Activated gamma-delta T cell (primary cell): ENCODE measurements at regions not wholly inside any gene's neighbourhood (a gene's known extent, or its start where the extent isn't known, plus 50 kb on each side); places are given as distances from the start of the nearest gene placed in this dataset.
"Not testable (repeated sequence)": the region's sequence is repeated elsewhere in the genome, so short reads cannot be mapped to it uniquely, and the experiment has no call there.

Experiments
- DNase-seq: peaks from one replicate; lab custom pipeline; 2025; lab: John Stamatoyannopoulos, UW

DNA sequence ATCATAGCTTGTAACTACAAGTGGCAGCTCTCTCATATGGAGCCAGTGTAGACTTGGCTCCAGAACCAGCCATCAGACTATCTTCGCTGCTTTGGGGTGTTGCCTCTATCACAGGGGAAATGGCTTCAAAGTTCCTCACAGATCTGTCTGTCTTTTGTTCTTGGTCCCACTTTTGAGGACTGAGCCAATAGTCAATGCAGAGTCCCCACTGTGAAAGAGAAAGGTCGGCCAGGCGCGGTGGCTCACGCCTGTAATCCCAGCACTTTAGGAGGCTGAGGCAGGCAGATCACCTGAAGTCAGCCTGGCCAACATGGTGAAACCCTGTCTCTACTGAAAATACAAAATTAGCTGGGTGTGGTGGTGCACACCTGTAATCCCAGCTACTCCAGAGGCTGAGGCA lies 86.9 kb upstream of the FZD7 start:
- not testable (repeated sequence) for DNase-seq

DNA sequence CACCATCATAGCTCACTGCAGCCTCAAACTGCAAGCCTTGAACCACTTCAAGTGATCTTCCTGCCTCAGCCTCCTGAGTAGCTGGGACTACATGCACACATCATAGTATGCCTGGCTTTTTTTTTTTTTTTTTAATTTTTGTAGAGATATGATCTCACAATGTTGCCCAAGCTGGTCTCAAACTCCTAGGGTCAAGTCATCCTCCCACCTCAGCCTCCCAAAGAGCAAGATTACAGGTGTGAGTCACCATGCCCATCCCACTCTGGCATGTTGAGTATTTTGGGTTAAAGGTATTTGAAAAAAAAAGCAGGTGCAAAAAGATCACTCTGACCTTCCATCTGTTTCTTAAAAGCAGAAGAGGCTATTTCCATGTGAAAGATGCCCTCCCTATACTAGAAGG lies 86.4 kb upstream of the FZD7 start:
- DNase-seq: no peak

DNA sequence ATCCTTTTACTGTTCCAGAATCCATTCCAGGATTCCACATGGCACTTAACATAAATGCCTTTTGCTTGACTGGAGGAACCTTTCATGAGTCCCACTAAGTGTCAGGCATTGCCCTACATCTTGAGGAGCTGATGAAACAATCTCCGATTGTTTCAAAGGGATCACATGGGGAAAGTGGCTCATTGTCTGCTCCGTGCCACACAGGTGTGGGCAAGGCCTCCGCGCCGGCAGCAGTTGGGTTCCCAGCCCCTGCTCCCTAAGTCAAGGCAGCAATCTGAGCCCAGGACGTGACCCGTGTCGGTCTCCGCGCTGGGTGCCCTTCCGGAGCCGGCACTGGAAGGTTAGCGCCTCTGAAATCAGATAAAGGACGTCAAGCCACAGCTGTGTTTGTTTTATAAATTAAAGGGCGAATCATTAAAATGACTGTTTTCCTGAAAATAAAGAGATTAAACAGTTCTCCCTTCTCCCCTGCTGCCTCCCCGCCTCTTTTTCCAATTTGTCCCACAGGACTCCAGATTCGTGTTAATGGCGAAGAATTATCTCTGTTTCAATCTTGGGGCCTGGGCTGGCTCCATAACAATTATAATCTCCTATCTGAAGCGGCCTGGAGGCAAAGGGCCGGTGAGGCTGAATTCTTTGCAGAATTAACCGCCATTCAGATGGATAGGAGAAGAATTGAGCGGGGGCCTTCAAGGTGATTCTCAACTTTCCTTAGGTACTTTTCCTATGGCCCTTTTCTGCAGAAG lies 84.3 kb upstream of the FZD7 start:
- peak; percentile 13 for DNase-seq

DNA sequence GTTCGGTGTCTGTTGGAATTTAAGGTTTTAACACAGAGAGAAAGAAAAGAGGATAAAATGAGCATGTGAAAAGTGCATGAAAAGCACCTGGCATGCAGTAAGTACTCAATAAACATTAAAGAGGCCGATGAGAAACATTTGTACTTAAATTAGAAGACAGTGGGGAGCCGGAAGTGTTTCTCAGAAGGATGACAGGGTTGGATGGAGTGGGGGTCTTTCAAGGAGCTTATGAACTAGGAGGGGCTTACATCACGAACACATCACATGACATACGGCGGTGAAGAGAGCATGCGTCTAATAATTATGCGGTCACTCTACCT lies 83.8 kb upstream of the FZD7 start:
- DNase-seq: no peak

DNA sequence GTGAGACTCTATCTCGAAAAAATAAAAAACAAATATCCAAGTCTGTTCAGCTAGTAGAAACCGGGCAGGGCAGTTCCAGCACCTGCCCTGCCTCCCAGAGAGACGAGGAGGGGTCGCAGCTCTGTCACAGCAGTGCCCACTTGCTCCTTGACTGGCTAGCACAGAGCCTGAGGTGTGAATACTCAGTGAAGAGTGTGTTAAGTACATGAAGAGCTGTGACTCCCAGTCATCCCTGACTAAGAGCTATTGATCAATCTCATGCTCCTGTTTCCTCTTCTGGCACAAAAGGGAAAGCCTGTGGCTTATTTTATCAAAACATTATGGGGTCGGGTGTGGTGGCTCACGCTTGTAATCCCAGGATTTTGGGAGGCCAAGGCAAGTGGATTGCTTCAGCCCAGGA lies 83.0 kb upstream of the FZD7 start:
- no peak for DNase-seq

DNA sequence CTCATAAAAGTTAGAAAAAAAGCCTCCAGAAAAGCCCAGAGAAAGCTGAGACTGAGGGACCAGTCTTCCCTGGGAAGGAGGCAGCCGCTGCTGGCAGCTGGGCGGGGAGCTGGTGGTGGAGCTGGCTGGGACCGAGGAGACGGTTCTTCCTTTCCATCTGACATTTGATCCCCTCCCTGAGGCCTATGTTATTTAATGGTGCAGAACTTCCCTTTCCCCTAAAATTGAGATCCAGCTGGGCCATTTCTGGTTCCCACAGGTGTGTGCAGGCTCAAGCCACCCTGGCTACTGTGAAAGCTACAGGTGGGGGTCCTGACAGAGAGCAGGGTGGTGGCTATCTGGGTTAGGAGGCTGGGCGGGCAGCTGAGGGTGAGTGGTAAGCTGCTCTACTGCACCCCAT lies 81.5 kb upstream of the FZD7 start:
- DNase-seq: no peak

DNA sequence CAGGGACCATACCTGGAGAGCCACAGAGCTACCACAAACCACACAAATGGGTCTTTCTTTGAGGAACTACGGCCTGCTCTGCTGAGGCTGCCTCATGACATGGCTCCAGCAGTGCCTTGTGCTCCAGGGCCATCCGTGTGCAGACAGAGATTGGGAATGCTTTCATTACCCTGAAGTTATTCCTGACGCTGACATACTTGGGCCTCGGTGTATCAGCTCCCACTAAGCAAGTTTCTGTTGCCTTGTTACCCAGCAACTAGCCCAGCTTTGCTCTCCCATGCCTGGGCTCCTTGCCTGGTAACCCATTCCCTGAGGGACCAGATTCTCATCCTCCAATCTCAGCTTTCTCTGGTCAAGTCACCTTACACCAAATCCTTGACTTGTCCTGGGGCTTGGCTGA lies 80.3 kb upstream of the FZD7 start:
- DNase-seq: no peak

- no peak for DNase-seq
Observed at GRCh38 chr2:201953880-201954279, 79.8 kb upstream of the FZD7 start.

DNA sequence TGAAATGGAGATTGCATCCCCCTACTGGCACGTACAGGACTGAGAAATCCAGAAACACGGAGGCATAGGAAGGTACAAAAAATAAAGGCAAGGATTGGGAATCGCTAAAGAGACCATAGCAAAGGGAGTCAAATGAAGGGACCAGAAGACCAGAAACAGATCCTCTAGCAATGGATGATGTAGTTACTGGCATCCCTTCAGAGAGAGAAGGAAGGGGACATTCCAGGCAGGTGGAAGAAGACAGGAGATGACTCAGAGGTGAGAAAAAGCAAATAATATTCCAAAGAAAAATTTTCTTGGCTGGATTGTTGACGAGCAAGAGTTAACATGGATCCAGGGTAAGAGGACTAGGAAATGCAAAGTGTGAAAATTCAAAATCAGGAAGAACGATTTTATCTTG lies 78.4 kb upstream of the FZD7 start:
- no peak for DNase-seq

DNA sequence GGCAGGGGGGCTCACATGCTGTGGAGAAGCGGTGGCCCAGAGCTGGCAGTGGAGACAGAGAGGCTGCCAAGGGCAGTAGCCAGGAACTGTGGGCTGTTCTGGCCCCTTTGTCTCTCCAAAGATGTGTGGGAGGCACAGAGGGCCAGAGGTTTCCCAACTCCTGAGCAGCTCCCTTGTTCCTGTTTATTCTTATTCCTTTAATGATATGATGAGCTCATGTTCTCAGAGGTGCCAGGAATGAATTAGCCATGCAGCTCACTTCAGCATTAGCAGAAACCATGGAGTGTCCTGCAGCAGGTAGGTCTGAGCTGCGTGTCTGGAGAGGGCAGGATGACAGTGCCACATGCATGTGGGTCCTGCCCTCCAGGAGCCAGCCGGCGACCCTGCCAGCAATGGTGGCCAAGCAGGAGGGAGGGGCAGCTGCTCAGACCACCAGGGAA lies 77.9 kb upstream of the FZD7 start:
- DNase-seq: no peak

DNA sequence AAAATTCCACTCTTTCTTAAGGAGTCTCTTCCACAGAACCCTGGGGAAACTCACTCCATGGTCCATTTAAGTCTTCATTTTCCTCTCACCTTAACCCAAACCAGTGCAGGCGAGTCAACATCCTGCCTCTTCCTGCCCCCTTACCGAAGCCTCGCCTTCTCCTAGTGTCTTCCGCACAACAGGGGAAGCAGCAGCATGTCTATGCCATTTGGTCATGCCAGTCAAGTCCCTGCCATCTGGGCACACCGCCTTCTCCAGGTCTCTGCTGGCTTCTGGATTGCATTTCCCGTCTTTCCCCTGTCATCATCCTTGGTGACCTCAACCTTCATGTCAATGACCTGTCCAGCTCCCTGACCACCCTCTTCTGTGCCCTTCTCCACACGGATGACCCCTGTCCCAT lies 77.3 kb upstream of the FZD7 start:
- no peak for DNase-seq

DNA sequence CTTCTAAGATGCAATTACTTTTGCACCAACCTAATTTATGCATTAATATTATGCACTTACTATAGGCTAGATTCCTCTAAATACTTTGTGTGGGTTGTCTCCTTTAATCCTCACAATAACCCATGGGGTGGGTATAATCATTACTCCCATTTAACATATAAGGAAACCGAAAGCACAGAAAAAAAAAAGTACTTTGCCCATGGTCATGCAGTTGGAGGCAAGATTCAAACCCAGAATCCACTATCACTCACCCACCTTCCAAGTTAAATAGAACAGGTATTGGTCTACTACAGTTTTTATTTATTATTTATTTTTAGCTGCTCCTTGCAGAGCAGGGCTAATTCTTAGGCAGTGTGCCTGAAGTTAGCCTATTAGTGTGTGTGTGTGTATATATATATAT lies 76.6 kb upstream of the FZD7 start:
- no peak for DNase-seq

DNA sequence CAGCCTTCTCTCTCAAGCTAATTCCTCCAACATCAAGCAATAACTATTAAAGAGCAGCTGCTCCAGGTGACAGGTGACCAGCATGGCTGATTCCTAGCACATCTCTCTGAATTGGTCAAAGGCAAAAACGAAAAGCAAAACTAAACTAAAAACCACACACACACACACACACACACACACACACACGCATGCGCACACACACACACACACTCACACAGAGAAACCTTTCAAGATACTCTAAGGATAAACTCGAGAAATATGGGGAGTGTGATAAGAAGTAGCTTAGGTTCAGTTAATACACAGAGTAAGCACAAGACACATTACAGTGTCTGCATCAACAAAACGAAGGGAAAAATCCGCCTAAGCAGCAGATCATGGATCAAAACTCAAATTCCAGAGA lies 74.5 kb upstream of the FZD7 start:
- DNase-seq: no peak

DNA sequence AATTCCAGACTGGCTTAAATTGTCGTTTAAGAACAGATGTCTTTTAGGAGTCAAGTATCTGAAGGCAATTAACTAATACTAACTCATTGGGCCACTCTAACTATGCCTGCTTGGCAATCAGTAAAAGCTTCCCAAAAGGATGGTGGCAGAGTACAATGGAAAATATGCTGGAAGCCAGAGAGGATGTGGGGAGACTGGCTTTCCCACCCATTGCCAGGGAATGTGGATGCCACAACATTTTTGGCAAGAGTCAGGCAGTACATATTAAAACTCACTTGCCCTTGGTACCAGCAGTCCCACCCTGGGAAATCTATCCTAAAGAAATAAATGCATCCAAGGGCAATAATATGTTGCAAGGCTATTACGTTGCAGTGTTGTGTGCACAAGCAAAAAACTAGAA lies 74.0 kb upstream of the FZD7 start:
- no peak for DNase-seq

DNA sequence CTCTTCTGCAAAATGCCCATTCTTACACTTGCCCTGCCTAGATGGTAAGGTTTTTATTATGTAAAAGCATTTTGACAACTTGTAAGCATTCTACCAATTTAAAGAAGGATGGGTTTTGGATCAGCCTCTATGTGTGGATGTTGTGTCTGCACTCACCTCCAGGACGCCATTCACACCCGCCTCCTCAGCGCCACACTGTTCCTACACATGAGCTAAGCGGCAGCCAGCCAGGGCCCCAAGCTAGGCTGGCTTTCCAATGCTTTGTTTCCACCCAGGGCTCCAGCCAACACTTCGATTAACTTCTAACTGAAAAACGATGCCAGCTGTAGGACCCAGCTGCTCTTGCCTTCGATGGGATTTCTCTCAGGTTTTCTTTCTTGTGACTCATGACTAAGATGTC lies 73.3 kb upstream of the FZD7 start:
- no peak for DNase-seq

- DNase-seq: no peak
Observed at GRCh38 chr2:201961401-201961800, 72.3 kb upstream of the FZD7 start.

DNA sequence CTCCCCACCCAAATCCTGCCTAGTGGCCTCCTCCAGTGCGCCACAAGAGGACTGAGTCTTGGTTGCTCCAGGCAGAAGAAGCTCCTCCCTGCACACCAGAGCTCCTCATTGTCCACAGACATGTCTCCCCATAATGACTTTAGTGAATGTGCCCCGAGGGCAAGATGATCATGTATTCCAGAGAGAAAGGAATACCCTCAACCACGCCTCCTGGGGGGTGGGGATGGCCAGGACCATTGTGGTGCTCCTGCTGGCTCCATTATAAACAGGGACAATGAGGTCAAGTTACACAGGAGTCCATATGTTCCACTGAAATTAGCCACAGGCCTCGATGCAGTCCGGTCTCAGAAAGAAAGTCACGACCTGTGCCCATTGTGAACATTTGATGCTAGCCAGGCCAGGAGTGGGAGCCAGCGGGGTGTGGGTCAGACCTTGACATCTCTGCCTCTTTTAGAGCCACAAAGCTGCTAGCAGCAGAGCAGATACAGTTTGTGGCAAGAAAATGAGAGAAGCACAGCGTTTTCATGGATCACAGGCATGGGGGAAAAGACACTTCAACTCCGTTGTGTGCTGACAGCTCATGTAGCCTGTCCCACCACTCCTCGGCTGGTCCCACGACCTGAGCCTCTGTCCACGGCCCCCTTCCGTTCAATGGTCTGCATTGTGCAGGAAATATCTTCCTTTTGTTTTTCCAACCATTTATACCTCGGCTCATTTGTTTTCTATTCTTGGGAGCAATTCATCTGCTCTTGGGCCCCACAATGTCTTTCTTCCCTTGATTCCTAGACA lies 70.7 kb upstream of the FZD7 start:
- no peak for DNase-seq

DNA sequence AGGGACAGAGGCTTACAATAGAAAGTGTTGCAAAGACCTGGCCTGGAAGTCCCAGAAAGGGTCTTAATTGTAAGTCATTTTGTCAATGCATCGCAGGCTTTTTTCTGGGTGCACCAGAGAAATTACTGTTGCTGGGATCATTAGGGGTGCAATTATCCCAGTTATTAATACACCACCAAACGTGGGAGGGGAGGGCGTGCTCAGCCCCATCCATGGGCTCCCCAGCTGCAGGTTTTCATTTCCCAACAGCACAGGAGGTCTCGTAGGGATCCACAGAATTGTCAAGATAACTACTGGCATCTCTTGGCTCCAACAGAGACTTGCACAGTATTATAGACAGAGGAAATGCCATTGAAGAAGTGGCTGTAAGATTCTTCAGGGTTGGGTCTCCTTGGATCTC lies 69.6 kb upstream of the FZD7 start:
- DNase-seq: no peak

DNA sequence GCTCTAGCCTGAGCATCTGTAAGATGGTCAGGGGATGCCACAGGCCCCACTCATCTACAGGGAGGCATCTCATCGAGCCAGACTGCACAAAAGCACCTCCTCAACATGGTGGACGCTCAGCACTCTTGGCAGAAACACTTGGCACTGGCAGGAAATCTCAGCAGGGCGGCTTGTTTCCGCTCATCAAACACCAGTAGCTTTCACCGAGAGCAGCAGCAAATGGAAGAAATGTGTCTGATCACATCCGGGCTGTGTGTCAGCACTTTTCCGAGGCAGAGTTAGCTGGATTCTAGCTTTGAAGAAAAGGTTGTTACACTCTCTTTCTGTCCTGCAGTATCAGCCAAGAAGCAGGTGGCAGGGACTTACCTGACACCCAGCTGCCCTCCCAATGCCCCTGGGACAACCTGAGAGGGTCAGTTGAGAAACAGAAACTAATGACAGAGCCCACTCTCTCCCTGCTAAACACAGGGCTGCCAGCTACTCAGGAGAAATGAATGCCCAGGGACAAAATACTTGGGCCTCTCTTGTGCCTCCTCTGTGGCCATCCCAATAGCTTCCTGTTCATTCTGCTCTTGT lies 68.9 kb upstream of the FZD7 start:
- no peak for DNase-seq

- no peak for DNase-seq
Observed at GRCh38 chr2:201965550-201965949, 68.1 kb upstream of the FZD7 start.

- DNase-seq: no peak
Observed at GRCh38 chr2:201966691-201967438, 66.8 kb upstream of the FZD7 start.

DNA sequence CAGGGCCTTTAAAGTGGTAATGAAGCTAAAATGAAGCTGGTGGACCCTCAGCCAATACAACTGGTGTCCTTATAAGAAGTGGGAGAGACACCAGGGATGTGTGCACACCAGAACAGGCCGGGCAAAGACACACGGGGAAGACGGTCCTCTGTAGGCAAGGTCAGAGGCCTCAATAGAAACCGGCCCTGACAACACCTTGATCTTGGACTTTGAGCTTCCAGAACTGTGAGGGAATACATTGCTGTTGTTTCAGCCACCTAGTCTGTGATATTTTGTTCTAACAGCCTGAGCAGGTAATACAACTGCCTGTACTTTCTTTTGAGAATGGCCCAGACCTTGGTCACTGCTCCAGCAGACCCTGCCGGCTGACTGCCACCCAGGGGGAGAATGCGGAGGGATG lies 65.6 kb upstream of the FZD7 start:
- DNase-seq: no peak

GRCh38 chr2:201968476-201968875 lies 65.2 kb upstream of the FZD7 start:
- DNase-seq: no peak
